Neural progenitor cell (in vitro differentiated cells): ENCODE measurements at regions not wholly inside any gene's neighbourhood (a gene's known extent, or its start where the extent isn't known, plus 50 kb on each side); places are given as distances from the start of the nearest gene placed in this dataset.

Source experiments
- EZH2 ChIP-seq: fragments of 200-600 bp; sonication (generic); IDR thresholded peaks from 2 replicates; pipeline ENCODE4 v1.6.1; 2017; ENCODE audit warnings: antibody characterized with exemption, mild to moderate bottlenecking, moderate library complexity
- EZH2phosphoT487 ChIP-seq: fragments of 200-600 bp; sonication (generic); IDR thresholded peaks from 2 replicates; pipeline ENCODE4 v1.6.1; 2017; ENCODE audit warnings: antibody characterized with exemption
- TF ChIP-seq, protein P1 (sequence below): fragments of 200-600 bp; sonication (generic); IDR thresholded peaks from 2 replicates; pipeline ENCODE4 v1.5.1; 2017; ENCODE audit warnings: antibody characterized with exemption, mild to moderate bottlenecking

DNA sequence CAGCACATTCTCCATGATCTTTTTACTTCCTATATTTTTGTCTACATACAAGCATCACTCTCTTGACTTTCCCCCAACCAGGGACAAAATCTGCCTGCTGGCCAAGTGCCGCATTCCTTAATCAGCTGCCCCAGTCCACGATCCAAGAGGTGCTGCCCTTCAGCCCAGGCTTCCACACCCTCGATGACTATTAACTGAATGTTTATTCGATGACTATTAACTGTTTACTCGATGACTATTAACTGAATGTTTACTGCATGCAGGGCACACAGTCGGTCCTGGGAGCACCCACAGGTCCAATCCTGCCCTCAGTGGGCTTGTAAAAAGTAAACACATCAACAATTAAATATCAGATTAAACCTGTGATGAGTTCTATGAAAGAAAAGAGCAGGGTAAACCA lies 256.9 kb downstream of the ARRDC4 start:
- no peak for TF ChIP-seq EZH2
- TF ChIP-seq, protein P1, sequence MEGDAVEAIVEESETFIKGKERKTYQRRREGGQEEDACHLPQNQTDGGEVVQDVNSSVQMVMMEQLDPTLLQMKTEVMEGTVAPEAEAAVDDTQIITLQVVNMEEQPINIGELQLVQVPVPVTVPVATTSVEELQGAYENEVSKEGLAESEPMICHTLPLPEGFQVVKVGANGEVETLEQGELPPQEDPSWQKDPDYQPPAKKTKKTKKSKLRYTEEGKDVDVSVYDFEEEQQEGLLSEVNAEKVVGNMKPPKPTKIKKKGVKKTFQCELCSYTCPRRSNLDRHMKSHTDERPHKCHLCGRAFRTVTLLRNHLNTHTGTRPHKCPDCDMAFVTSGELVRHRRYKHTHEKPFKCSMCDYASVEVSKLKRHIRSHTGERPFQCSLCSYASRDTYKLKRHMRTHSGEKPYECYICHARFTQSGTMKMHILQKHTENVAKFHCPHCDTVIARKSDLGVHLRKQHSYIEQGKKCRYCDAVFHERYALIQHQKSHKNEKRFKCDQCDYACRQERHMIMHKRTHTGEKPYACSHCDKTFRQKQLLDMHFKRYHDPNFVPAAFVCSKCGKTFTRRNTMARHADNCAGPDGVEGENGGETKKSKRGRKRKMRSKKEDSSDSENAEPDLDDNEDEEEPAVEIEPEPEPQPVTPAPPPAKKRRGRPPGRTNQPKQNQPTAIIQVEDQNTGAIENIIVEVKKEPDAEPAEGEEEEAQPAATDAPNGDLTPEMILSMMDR = no peak
- no peak for TF ChIP-seq EZH2phosphoT487
